ENCODE measurements at regions not wholly inside any gene's neighbourhood (a gene's known extent, or its start where the extent isn't known, plus 50 kb on each side); places are given as distances from the start of the nearest gene placed in this dataset.

- TF ChIP-seq ZBTB20 (tag by site-specific recombination; IDR thresholded peaks at IDR 0.05): no peak
- no peak for TF ChIP-seq ZNF121 (tag by site-specific recombination; IDR thresholded peaks at IDR 0.05)
- TF ChIP-seq ZNF544 (tag by site-specific recombination; IDR thresholded peaks at IDR 0.05): no peak
- TF ChIP-seq ZNF48 (tag by site-specific recombination; IDR thresholded peaks at IDR 0.05): no peak
- no peak for TF ChIP-seq GLIS2 (tag by site-specific recombination; IDR thresholded peaks at IDR 0.05)
- no peak for TF ChIP-seq ZNF132 (tag by site-specific recombination; IDR thresholded peaks at IDR 0.05; ENCODE audit: borderline replicate concordance)
- TF ChIP-seq ZNF404 (tag by site-specific recombination; IDR thresholded peaks at IDR 0.05): no peak
- no peak for TF ChIP-seq WT1 (tag by site-specific recombination; IDR thresholded peaks at IDR 0.05)
- ChIA-PET CTCF (no interaction called here), POLR2A (no interaction called here)
- Histone ChIP-seq H3K36me3 (ENCODE audit: control insufficient read depth in 2 of 2, insufficient read depth in 1 of 2, low read length in 2 of 2) (no peaks in the 10 kb centered on the region), H3K27ac (ENCODE audit: extremely low read depth, low read depth, low read length) (no peak overlapping the region), H3K4me3 (ENCODE audit: low read depth, low read length) (no peak overlapping the region), H3K9me3 (ENCODE audit: control insufficient read depth, insufficient read depth, low read depth, low read length) (no peaks in the 10 kb centered on the region), H3K4me1 (ENCODE audit: control insufficient read depth, insufficient read depth, low read length) (no peaks in the 10 kb centered on the region)
Measured at GRCh38 chr4:40687676-40688389, 58.2 kb upstream of the RBM47 start.

DNA sequence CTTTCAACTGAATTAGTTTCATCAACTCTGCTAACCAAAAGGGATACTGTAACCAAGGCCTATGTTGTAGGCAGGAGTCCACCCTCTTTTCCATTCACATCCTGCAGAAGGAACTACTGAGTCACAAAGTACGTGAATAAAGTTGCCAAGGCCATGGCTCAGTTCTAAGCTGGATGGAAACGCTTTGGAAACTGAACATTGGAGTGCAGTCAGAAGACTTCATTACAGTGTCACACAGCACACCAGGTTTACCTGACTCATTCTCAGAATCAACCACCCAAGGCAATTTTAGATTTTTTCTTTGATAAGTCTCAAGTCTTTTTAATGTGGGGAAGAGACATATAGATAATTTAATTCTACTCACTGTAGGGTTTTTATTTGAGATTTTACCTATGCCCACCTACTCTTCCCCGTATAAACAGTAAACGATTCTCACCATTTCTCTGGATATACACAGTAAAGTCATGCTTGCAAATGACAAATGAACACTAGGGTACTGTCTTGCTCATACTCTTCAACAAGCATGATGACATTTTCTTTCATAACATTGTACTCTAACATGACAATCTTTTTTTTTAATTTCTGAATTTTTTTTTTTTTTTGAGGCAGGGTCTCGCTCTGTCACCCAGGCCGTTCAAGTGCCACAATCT, 58.9 kb upstream of the RBM47 start:
- H3K27ac ChIP-seq (ENCODE audit: extremely low read depth, low read depth, low read length): no peak overlapping the region
- H3K9me3 ChIP-seq (ENCODE audit: control insufficient read depth, insufficient read depth, low read depth, low read length): no peaks in the 10 kb centered on the region
- H3K36me3 ChIP-seq (ENCODE audit: control insufficient read depth in 2 of 2, insufficient read depth in 1 of 2, low read length in 2 of 2): no peaks in the 10 kb centered on the region
- TF ChIP-seq SALL2 (tag by site-specific recombination; IDR thresholded peaks at IDR 0.05; ENCODE audit: borderline replicate concordance) (no peak), ZNF133 (tag by site-specific recombination; IDR thresholded peaks at IDR 0.05) (no peak), ZNF624 (tag by site-specific recombination; IDR thresholded peaks at IDR 0.05) (no peak), ZNF341 (tag by site-specific recombination; IDR thresholded peaks at IDR 0.05; ENCODE audit: low read depth) (no peak), ZNF132 (tag by site-specific recombination; IDR thresholded peaks at IDR 0.05; ENCODE audit: borderline replicate concordance) (no peak), ZFP37 (tag by site-specific recombination; IDR thresholded peaks at IDR 0.05) (no peak), SP7 (tag by site-specific recombination; IDR thresholded peaks at IDR 0.05) (no peak), ZNF354C (tag by site-specific recombination; IDR thresholded peaks at IDR 0.05; ENCODE audit: borderline replicate concordance, low read depth) (no peak), ZFHX2 (tag by site-specific recombination; conservative IDR thresholded peaks at IDR 0.05) (no peak)
- TF ChIP-seq, protein P1, sequence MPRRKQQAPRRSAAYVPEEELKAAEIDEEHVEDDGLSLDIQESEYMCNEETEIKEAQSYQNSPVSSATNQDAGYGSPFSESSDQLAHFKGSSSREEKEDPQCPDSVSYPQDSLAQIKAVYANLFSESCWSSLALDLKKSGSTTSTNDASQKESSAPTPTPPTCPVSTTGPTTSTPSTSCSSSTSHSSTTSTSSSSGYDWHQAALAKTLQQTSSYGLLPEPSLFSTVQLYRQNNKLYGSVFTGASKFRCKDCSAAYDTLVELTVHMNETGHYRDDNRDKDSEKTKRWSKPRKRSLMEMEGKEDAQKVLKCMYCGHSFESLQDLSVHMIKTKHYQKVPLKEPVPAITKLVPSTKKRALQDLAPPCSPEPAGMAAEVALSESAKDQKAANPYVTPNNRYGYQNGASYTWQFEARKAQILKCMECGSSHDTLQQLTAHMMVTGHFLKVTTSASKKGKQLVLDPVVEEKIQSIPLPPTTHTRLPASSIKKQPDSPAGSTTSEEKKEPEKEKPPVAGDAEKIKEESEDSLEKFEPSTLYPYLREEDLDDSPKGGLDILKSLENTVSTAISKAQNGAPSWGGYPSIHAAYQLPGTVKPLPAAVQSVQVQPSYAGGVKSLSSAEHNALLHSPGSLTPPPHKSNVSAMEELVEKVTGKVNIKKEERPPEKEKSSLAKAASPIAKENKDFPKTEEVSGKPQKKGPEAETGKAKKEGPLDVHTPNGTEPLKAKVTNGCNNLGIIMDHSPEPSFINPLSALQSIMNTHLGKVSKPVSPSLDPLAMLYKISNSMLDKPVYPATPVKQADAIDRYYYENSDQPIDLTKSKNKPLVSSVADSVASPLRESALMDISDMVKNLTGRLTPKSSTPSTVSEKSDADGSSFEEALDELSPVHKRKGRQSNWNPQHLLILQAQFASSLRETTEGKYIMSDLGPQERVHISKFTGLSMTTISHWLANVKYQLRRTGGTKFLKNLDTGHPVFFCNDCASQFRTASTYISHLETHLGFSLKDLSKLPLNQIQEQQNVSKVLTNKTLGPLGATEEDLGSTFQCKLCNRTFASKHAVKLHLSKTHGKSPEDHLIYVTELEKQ (tag by site-specific recombination; IDR thresholded peaks at IDR 0.05; ENCODE audit: borderline replicate concordance): no peak
- TF ChIP-seq, protein P2, sequence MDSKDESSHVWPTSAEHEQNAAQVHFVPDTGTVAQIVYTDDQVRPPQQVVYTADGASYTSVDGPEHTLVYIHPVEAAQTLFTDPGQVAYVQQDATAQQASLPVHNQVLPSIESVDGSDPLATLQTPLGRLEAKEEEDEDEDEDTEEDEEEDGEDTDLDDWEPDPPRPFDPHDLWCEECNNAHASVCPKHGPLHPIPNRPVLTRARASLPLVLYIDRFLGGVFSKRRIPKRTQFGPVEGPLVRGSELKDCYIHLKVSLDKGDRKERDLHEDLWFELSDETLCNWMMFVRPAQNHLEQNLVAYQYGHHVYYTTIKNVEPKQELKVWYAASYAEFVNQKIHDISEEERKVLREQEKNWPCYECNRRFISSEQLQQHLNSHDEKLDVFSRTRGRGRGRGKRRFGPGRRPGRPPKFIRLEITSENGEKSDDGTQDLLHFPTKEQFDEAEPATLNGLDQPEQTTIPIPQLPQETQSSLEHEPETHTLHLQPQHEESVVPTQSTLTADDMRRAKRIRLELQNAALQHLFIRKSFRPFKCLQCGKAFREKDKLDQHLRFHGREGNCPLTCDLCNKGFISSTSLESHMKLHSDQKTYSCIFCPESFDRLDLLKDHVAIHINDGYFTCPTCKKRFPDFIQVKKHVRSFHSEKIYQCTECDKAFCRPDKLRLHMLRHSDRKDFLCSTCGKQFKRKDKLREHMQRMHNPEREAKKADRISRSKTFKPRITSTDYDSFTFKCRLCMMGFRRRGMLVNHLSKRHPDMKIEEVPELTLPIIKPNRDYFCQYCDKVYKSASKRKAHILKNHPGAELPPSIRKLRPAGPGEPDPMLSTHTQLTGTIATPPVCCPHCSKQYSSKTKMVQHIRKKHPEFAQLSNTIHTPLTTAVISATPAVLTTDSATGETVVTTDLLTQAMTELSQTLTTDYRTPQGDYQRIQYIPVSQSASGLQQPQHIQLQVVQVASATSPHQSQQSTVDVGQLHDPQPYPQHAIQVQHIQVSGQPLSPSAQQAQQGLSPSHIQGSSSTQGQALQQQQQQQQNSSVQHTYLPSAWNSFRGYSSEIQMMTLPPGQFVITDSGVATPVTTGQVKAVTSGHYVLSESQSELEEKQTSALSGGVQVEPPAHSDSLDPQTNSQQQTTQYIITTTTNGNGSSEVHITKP (tag by site-specific recombination; IDR thresholded peaks at IDR 0.05): no peak
- no peak overlapping the region for H3K4me3 ChIP-seq (ENCODE audit: low read depth, low read length)
- POLR2A ChIA-PET: no interaction called here
- H3K4me1 ChIP-seq (ENCODE audit: control insufficient read depth, insufficient read depth, low read length): no peaks in the 10 kb centered on the region
- CTCF ChIA-PET: no interaction called here
